PC-3 (cell line): ENCODE measurements at regions not wholly inside any gene's neighbourhood (a gene's known extent, or its start where the extent isn't known, plus 50 kb on each side); places are given as distances from the start of the nearest gene placed in this dataset.

Experiments
- ATAC-seq: fragments of 200-7000 bp; cut with Tn5 transposase; 2 replicates; pipeline ENCODE4 v1.9.1; 2020; ENCODE audit warnings: mild to moderate bottlenecking, moderate library complexity
- BruUV-seq: library from RNA; stranded (reverse); fragments of 400-500 nt; replicated peaks from 2 replicates; lab custom pipeline; 2021; lab: Mats Ljungman, UMichigan
- CTCF ChIA-PET: fragments of 300-600 bp; sonication (Branson Sonifier 250); formaldehyde crosslinking; loops from one replicate; lab custom pipeline; 2022; ENCODE audit warnings: antibody characterized with exemption; lab: Charles Lee
- POLR2A ChIA-PET: fragments of 300-600 bp; sonication (Branson Sonifier 250); formaldehyde crosslinking; loops from one replicate; lab custom pipeline; 2022; ENCODE audit warnings: antibody characterized with exemption; ENCODE audit not compliant: unreplicated experiment; lab: Charles Lee
- DNase-seq: peaks from one replicate; pipeline ENCODE4 v3.0.0-alpha.2; 2015
- H2AFZ ChIP-seq: fragments of 300-600 bp; sonication (generic); 2 replicates; pipeline ENCODE4 v1.6.0; 2016; ENCODE audit warnings: antibody characterized with exemption, low read length
- H3F3A ChIP-seq: fragments of 300-600 bp; sonication (generic); one replicate; pipeline ENCODE4 v1.6.0; 2017; ENCODE audit warnings: antibody characterized with exemption, low read length, control low read depth, mild to moderate bottlenecking; ENCODE audit not compliant: unreplicated experiment
- H3K27ac ChIP-seq: fragments of 300-600 bp; sonication (generic); 2 replicates; pipeline ENCODE4 v1.5.1; 2016; ENCODE audit warnings: mild to moderate bottlenecking, low read length
- H3K27me3 ChIP-seq: fragments of 300-600 bp; sonication (generic); 2 replicates; pipeline ENCODE4 v1.6.1; 2016; ENCODE audit warnings: low read length, mixed read lengths
- H3K36me3 ChIP-seq: fragments of 300-600 bp; sonication (generic); 2 replicates; pipeline ENCODE4 v1.6.1; 2016; ENCODE audit warnings: low read depth, mixed run types, low read length, mixed read lengths
- H3K4me1 ChIP-seq: fragments of 300-600 bp; sonication (generic); 2 replicates; pipeline ENCODE4 v1.5.1; 2016; ENCODE audit warnings: low read length; ENCODE audit not compliant: insufficient read depth
- H3K4me2 ChIP-seq: fragments of 300-600 bp; sonication (generic); 2 replicates; pipeline ENCODE4 v1.6.0; 2016; ENCODE audit warnings: low read length
- H3K4me3 ChIP-seq: fragments of 300-600 bp; sonication (generic); 2 replicates; pipeline ENCODE4 v1.5.1; 2016; ENCODE audit warnings: mild to moderate bottlenecking, low read length, mixed read lengths
- H3K79me2 ChIP-seq: fragments of 300-600 bp; sonication (generic); 2 replicates; pipeline ENCODE4 v1.6.1; 2017; ENCODE audit warnings: low read length, mixed read lengths
- H3K9ac ChIP-seq: fragments of 300-600 bp; sonication (generic); 2 replicates; pipeline ENCODE4 v1.6.0; 2016; ENCODE audit warnings: mild to moderate bottlenecking, low read length
- H3K9me2 ChIP-seq: fragments of 300-600 bp; sonication (generic); replicated peaks from 2 replicates; pipeline ENCODE4 v1.6.1; 2016; ENCODE audit warnings: mixed run types, low read length, mixed read lengths
- H3K9me3 ChIP-seq: fragments of 300-600 bp; sonication (generic); 2 replicates; pipeline ENCODE4 v1.6.1; 2016; ENCODE audit warnings: low read length, mixed read lengths
- H4K20me1 ChIP-seq: fragments of 300-600 bp; sonication (generic); 2 replicates; pipeline ENCODE4 v1.6.1; 2016; ENCODE audit warnings: low read length, mixed read lengths
- EZH2 ChIP-seq: fragments of 300-600 bp; sonication (generic); IDR thresholded peaks from one replicate; pipeline ENCODE4 v1.6.1; 2017; ENCODE audit warnings: antibody characterized with exemption, mild to moderate bottlenecking, low read length; ENCODE audit not compliant: unreplicated experiment
- EZH2phosphoT487 ChIP-seq: fragments of 300-600 bp; sonication (generic); IDR thresholded peaks from 2 replicates; pipeline ENCODE4 v1.6.1; 2018; ENCODE audit warnings: mild to moderate bottlenecking, antibody characterized with exemption, low read length, borderline replicate concordance
- intact Hi-C: fragments of 100-400 bp; cut with micrococcal nuclease; formaldehyde crosslinking; loops from 2 replicates; pipeline ENCODE4 v1.9.0; 2023
- TF ChIP-seq, protein P1 (sequence below): fragments of 300-600 bp; sonication (generic); conservative IDR thresholded peaks from 2 replicates; pipeline ENCODE4 v1.5.1; 2017; ENCODE audit warnings: antibody characterized with exemption, low read depth, mild to moderate bottlenecking, low read length

DNA sequence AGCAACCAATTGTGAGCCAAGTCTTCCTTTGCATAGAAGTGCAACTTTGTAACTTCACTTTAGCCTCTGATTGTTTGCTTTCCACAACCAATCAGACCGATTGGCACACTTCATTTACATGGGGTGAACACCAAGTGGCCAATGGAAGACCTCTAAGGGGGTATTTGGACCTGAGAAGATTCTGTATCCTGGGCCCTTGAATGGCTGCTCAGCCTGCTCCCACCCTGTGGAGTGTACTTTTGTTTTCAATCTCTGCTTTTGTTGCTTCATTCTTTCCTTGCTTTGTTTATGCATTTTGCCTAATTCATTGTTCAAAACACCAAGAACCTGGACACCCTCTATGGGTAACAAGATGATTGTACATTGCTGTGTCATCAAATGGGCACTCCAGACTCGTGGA is 385.7 kb upstream of the NRP1 start:
- Histone ChIP-seq H3F3A (no peaks in the 10 kb centered on the region), H3K9me3 (peaks cover 14% of the 10 kb centered on the region), H3K79me2 (no peaks in the 10 kb centered on the region), H3K9ac (no peak overlapping the region), H2AFZ (no peak overlapping the region), H3K4me2 (no peak overlapping the region), H3K4me3 (no peak overlapping the region), H4K20me1 (no peaks in the 10 kb centered on the region), H3K9me2 (no peaks in the 10 kb centered on the region), H3K36me3 (peaks cover 4% of the 10 kb centered on the region; the same call in 1 of the 2 replicates), H3K27ac (no peak overlapping the region), H3K27me3 (no peaks in the 10 kb centered on the region), H3K4me1 (peaks cover 12% of the 10 kb centered on the region)
- TF ChIP-seq EZH2phosphoT487, result no peak
- no peak for TF ChIP-seq EZH2
- TF ChIP-seq, protein P1, sequence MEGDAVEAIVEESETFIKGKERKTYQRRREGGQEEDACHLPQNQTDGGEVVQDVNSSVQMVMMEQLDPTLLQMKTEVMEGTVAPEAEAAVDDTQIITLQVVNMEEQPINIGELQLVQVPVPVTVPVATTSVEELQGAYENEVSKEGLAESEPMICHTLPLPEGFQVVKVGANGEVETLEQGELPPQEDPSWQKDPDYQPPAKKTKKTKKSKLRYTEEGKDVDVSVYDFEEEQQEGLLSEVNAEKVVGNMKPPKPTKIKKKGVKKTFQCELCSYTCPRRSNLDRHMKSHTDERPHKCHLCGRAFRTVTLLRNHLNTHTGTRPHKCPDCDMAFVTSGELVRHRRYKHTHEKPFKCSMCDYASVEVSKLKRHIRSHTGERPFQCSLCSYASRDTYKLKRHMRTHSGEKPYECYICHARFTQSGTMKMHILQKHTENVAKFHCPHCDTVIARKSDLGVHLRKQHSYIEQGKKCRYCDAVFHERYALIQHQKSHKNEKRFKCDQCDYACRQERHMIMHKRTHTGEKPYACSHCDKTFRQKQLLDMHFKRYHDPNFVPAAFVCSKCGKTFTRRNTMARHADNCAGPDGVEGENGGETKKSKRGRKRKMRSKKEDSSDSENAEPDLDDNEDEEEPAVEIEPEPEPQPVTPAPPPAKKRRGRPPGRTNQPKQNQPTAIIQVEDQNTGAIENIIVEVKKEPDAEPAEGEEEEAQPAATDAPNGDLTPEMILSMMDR, result no peak
- ChIA-PET POLR2A (no interaction called here), CTCF (no interaction called here)
- BruUV-seq, result no TSS peak
- ATAC-seq (no peak), DNase-seq (no peak)
- intact Hi-C loops, result no loop called here

DNA sequence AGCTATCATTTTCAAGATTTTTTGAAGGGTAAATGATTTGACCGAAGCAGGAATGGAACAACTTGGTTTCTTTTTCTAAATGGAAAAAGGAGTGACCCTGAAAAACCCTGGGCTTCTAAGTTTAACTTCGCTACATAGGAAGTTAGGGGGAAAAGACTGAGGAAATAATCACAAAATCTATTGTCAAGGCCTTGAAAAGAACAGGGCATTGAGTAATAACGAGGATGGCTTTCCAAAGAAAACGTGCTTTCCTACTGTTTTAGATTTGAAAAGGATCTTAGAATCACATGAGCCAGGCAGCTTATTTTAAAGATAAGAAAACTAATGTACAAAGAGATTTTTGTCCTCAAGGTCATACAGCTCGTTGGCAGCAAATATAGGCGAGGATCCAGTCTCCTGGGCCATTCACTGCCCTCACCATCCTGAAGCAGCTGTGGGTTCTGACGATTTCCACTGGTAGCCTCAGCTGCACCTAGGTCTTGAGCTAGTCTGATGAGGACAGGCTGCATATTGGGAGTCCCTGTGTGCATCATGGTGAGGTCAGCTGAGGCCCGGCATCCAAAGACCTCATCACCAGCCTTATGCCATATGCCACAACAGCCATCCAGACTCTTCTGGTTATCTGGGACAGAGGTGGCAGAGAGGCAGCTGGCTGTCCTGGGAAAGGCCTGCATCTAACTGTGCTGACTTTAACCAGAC is 384.7 kb upstream of the NRP1 start:
- CTCF ChIA-PET, result no interaction called here
- H2AFZ ChIP-seq, result no peak overlapping the region

More for the DNA sequence above, 384.7 kb upstream of the NRP1 start:
- H3K9me3 ChIP-seq, result peaks cover 14% of the 10 kb centered on the region
- no peak overlapping the region for H3K4me3 ChIP-seq
- H3K9ac ChIP-seq, result no peak overlapping the region
- H3K4me2 ChIP-seq, result no peak overlapping the region
- TF ChIP-seq, protein P1, result no peak
- TF ChIP-seq EZH2 (no peak), EZH2phosphoT487 (no peak)
- intact Hi-C loops, result no loop called here
- H3K4me1 ChIP-seq, result peaks cover 12% of the 10 kb centered on the region
- DNase-seq (no peak), ATAC-seq (no peak)
- H3K27ac ChIP-seq, result no peak overlapping the region
- H3K27me3 ChIP-seq, result no peaks in the 10 kb centered on the region
- no peaks in the 10 kb centered on the region for H4K20me1 ChIP-seq
- BruUV-seq, result no TSS peak
- no peaks in the 10 kb centered on the region for H3K9me2 ChIP-seq
- H3F3A ChIP-seq, result no peaks in the 10 kb centered on the region
- POLR2A ChIA-PET, result interaction anchor here (0.7 kb wide), 1 partner anchor 424 kb away, joined by 3 read pairs; no protein-coding TSS in a partner anchor
- peaks cover 4% of the 10 kb centered on the region; the same call in 1 of the 2 replicates for H3K36me3 ChIP-seq
- no peaks in the 10 kb centered on the region for H3K79me2 ChIP-seq
